ENCODE measurements at regions not wholly inside any gene's neighbourhood (a gene's known extent, or its start where the extent isn't known, plus 50 kb on each side); places are given as distances from the start of the nearest gene placed in this dataset.

DNA sequence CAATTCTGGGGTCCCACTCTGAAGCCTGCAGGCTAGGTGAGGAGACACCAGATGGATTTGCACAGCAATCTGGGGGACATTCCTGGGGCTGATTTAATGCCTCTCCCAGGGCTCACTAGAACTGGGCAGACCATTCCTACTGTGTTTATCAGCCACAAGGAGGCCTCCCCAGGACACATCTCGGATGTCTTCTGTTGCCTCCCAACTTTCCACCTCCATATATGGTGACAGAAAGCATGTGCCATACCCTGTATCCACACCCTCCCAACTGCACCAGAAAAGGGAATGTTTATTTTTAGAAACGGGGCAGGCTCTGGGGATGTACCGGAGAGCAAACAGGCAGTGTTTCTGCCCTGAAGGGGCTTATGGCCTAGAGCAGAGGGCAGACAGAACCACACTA lies 181.8 kb downstream of the CSNK2A3 start:
- DNase-seq: no peak
- H3K27ac ChIP-seq: no peak overlapping the region
- ATAC-seq: no peak
- no peaks in the 10 kb centered on the region for H3K27me3 ChIP-seq
- 76 to 83% methylated on average over 3 of the region's 3 CpGs for WGBS, 2 donors
- no peaks in the 10 kb centered on the region for H3K4me1 ChIP-seq
- no peak overlapping the region for H3K4me3 ChIP-seq
- H3K9me3 ChIP-seq: no peaks in the 10 kb centered on the region
- no peak for TF ChIP-seq POLR2A (IDR thresholded peaks at IDR 0.05)
- TF ChIP-seq, protein P1, sequence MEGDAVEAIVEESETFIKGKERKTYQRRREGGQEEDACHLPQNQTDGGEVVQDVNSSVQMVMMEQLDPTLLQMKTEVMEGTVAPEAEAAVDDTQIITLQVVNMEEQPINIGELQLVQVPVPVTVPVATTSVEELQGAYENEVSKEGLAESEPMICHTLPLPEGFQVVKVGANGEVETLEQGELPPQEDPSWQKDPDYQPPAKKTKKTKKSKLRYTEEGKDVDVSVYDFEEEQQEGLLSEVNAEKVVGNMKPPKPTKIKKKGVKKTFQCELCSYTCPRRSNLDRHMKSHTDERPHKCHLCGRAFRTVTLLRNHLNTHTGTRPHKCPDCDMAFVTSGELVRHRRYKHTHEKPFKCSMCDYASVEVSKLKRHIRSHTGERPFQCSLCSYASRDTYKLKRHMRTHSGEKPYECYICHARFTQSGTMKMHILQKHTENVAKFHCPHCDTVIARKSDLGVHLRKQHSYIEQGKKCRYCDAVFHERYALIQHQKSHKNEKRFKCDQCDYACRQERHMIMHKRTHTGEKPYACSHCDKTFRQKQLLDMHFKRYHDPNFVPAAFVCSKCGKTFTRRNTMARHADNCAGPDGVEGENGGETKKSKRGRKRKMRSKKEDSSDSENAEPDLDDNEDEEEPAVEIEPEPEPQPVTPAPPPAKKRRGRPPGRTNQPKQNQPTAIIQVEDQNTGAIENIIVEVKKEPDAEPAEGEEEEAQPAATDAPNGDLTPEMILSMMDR (IDR thresholded peaks at IDR 0.05): no peak
- intact Hi-C loops (cut with DNase I): no loop called here
- H3K36me3 ChIP-seq (replicated peaks in 1 of 2; ENCODE audit: insufficient read depth in 1 of 2, low read depth in 2 of 2): no peaks in the 10 kb centered on the region

DNA sequence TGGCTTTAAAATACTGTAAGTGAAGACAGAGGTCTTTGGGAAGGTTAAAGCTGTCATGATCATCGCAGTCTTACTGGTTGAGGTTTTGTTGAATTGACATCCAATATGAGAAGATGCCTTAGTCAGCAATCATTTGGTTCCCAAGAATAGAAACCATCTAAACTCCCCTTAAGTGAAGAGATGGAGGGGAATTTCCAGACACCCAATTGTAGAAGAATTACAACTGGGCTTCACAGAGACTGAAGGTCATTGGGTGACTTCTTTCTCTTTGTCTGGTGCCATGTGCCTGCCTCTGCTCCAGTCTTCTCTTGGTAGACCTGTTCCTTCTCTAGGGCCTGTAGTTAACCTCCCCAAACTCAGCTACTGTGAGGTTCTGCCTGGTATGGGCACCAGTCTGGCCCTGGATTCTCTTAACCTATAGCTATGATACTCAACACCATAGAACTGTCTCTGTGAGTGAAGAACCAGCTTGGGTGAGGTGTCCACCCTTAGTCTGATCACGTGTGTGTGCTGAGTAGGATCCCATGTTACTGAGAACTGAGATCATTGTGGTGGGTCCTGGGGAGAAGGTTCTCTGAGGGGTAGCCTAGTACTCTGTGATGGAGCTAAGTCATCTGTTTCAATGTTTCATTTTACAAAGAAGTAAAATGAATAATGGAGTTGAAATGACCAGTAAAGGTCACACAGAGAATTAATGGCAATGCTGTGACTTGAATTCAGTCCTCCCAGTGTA lies 182.5 kb downstream of the CSNK2A3 start:
- H3K27me3 ChIP-seq: no peaks in the 10 kb centered on the region
- 74 to 93% methylated on average over 2 of the region's 2 CpGs for WGBS, 2 donors
- no peak overlapping the region for H3K4me3 ChIP-seq
- intact Hi-C loops (cut with DNase I): no loop called here
- H3K9me3 ChIP-seq: no peaks in the 10 kb centered on the region
- no peaks in the 10 kb centered on the region for H3K36me3 ChIP-seq (replicated peaks in 1 of 2; ENCODE audit: insufficient read depth in 1 of 2, low read depth in 2 of 2)
- H3K4me1 ChIP-seq: no peaks in the 10 kb centered on the region
- no peak for TF ChIP-seq POLR2A (IDR thresholded peaks at IDR 0.05)
- TF ChIP-seq, protein P1 (IDR thresholded peaks at IDR 0.05): no peak
- DNase-seq (no peak), ATAC-seq (no peak)
- H3K27ac ChIP-seq: no peak overlapping the region

DNA sequence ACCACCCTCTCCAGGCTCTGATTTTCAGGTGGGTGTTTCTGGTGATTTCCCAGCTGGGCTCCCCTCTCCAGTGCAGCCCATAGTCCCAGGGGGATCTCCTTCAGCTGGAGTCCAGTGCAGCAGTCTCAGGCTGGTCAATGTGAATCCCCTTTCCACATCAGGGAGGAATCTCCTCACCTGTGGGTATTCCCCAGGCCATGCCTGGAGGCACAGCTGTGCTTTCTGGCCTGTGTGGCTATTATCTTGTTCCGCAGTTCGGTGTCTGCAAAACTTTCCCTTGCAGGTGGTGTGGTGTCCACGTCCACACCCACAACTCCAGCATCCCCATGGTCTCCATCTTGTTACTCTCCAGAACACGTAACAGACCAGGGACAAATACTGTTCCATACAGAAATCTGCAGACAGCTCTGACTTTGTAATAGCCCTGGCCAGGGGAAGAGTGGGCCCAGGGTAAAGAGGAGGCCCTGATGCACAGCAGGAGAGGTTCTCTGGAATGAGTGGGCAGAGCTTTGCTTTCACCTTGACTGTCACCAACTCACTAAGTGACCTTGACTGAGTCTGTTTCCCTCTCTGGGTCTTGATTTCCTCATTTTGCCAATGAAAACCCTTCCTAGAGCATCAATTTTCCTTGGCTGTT lies 183.2 kb downstream of the CSNK2A3 start:
- DNase-seq: no peak
- intact Hi-C loops (cut with DNase I): no loop called here

DNA sequence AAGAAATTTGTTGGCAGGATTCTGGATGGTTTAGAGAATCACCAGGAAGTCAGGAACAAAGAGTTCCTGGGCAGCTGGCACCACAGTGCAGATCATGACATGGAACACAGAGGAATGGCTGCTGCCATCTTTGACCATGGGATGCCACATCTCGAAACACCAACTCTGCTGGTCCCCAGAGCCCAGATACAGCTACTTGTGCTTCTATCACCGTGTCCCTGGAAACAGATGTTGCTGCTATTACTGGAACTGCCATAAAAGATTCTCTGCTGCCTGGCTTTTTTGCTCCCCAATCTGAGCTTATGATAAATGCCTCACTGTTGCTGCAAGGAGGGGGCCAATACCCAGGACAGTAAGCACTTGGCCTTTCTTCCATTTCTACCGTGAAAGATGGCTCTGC lies 185.2 kb downstream of the CSNK2A3 start:
- H3K4me3 ChIP-seq: no peak overlapping the region
- ATAC-seq: no peak
- no peak overlapping the region for H3K27ac ChIP-seq
- no peaks in the 10 kb centered on the region for H3K27me3 ChIP-seq
- no peaks in the 10 kb centered on the region for H3K9me3 ChIP-seq
- intact Hi-C loops (cut with DNase I): no loop called here
- WGBS, 2 donors: 53 to 74% methylated on average over 3 of the region's 3 CpGs
- no peak for TF ChIP-seq POLR2A (IDR thresholded peaks at IDR 0.05)
- TF ChIP-seq, protein P1 (IDR thresholded peaks at IDR 0.05): no peak
- H3K36me3 ChIP-seq (replicated peaks in 1 of 2; ENCODE audit: insufficient read depth in 1 of 2, low read depth in 2 of 2): no peaks in the 10 kb centered on the region
- DNase-seq: no peak
- H3K4me1 ChIP-seq: no peaks in the 10 kb centered on the region

More for the DNA sequence above, 183.2 kb downstream of the CSNK2A3 start:
- no peak overlapping the region for H3K4me3 ChIP-seq
- H3K27me3 ChIP-seq: no peaks in the 10 kb centered on the region
- no peaks in the 10 kb centered on the region for H3K36me3 ChIP-seq (replicated peaks in 1 of 2; ENCODE audit: insufficient read depth in 1 of 2, low read depth in 2 of 2)
- WGBS, 2 donors: 91 to 94% methylated on average over 4 of the region's 4 CpGs
- no peaks in the 10 kb centered on the region for H3K9me3 ChIP-seq
- H3K4me1 ChIP-seq: no peaks in the 10 kb centered on the region
- H3K27ac ChIP-seq: no peak overlapping the region
- TF ChIP-seq, protein P1 (IDR thresholded peaks at IDR 0.05): no peak
- TF ChIP-seq POLR2A (IDR thresholded peaks at IDR 0.05): no peak
- ATAC-seq: no peak

DNA sequence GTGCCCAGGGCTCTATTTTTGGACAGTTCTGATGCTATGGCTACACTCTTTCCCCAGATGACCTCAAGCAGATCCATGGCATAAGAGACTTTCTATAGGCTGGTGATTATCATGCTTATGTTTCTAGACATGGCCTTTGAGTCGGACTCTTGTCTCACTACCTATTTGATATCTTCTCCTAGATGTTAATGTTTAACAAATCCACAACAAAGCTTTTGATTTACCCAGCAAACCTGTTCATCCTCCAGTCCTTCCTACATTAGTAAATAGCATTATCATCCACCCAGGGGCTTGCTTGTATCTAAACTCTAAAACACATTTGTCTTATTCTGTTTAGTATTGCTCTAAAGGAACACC lies 188.7 kb downstream of the CSNK2A3 start:
- Histone ChIP-seq H3K27me3 (no peaks in the 10 kb centered on the region), H3K4me1 (no peaks in the 10 kb centered on the region), H3K4me3 (no peak overlapping the region), H3K27ac (no peak overlapping the region), H3K9me3 (peaks cover 0 to 8% (median 0%) of the 10 kb centered on the region in 3 donors), H3K36me3 (replicated peaks in 1 of 2; ENCODE audit: insufficient read depth in 1 of 2, low read depth in 2 of 2) (no peaks in the 10 kb centered on the region)
- WGBS, 2 donors: 31 to 33% methylated on average over 1 of the region's 1 CpG
- DNase-seq (no peak), ATAC-seq (no peak)
- no peak for TF ChIP-seq POLR2A (IDR thresholded peaks at IDR 0.05)
- TF ChIP-seq, protein P1 (IDR thresholded peaks at IDR 0.05): no peak
- intact Hi-C loops (cut with DNase I): no loop called here
